ENCODE measurements at regions not wholly inside any gene's neighbourhood (a gene's known extent, or its start where the extent isn't known, plus 50 kb on each side); places are given as distances from the start of the nearest gene placed in this dataset.

DNA sequence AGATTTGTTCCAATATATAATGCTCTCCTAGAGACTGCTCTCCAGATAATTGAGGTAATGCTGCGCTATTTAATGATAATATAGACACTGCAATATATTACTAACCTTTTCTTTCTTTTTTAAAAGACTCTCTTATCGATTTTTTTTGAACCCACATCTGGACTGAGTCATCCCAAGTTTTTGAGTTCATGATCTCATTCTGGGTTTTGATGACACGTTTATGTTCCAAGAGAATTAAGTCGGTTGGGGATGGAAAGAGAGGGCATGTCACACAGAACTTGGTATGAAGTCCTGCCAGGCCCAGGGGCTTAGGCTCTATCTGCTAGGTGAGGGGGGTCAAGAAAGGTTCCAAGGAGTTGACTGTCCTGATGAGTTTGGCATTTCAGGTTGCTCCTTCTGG lies 431.1 kb downstream of the MFSD1 start:
- Histone ChIP-seq H3K4me3 (no peak overlapping the region), H3K27ac (no peak overlapping the region), H3K9me3 (no peaks in the 10 kb centered on the region), H3K4me1 (no peaks in the 10 kb centered on the region), H3K27me3 (no peaks in the 10 kb centered on the region), H3K36me3 (no peaks in the 10 kb centered on the region)
- WGBS, 2 donors (ENCODE audit: low coverage in 1 of 2) = 69 to 70% methylated on average over 4 of the region's 4 CpGs
- intact Hi-C loops (cut with DNase I; ENCODE audit: low total_unique reads) (no loop called here), in situ Hi-C loops (cut with MboI; ENCODE audit: low pct_ligation_motif_present in 1 of 4, low pct_unique_long_range_greater_than_20kb in 1 of 4, low sequenced_read_pairs in 3 of 4) (no loop called here)
- no peak for DNase-seq
- no peak for TF ChIP-seq EP300 (IDR thresholded peaks at IDR 0.05; ENCODE audit: low read depth)
- no peak for TF ChIP-seq POLR2A (IDR thresholded peaks at IDR 0.05)
- no peak for TF ChIP-seq CTCF (IDR thresholded peaks at IDR 0.05)
- no peak for TF ChIP-seq POLR2AphosphoS5 (IDR thresholded peaks at IDR 0.05)

GRCh38 chr3:159233734-159234133 lies 431.9 kb downstream of the MFSD1 start:
- TF ChIP-seq POLR2A (IDR thresholded peaks at IDR 0.05) (no peak), EP300 (IDR thresholded peaks at IDR 0.05; ENCODE audit: low read depth) (no peak), POLR2AphosphoS5 (IDR thresholded peaks at IDR 0.05) (no peak), CTCF (IDR thresholded peaks at IDR 0.05) (no peak)
- H3K27ac ChIP-seq = no peak overlapping the region
- no peaks in the 10 kb centered on the region for H3K4me1 ChIP-seq
- no peak overlapping the region for H3K4me3 ChIP-seq
- H3K27me3 ChIP-seq = no peaks in the 10 kb centered on the region
- in situ Hi-C loops (cut with MboI; ENCODE audit: low pct_ligation_motif_present in 1 of 4, low pct_unique_long_range_greater_than_20kb in 1 of 4, low sequenced_read_pairs in 3 of 4) = no loop called here
- no peaks in the 10 kb centered on the region for H3K36me3 ChIP-seq
- intact Hi-C loops (cut with DNase I; ENCODE audit: low total_unique reads) = no loop called here
- H3K9me3 ChIP-seq = no peaks in the 10 kb centered on the region
- DNase-seq = no peak
- WGBS, 2 donors (ENCODE audit: low coverage in 1 of 2) = 69 to 77% methylated on average over 2 of the region's 2 CpGs

- WGBS, 2 donors (ENCODE audit: low coverage in 1 of 2) = 6 to 44% methylated on average over 2 to 3 of the region's 3 CpGs
- intact Hi-C loops (cut with DNase I; ENCODE audit: low total_unique reads) = no loop called here
- in situ Hi-C loops (cut with MboI; ENCODE audit: low pct_ligation_motif_present in 1 of 4, low pct_unique_long_range_greater_than_20kb in 1 of 4, low sequenced_read_pairs in 3 of 4) = no loop called here
These were observed 432.5 kb downstream of the MFSD1 start for GRCh38 chr3:159234306-159234705.

DNA sequence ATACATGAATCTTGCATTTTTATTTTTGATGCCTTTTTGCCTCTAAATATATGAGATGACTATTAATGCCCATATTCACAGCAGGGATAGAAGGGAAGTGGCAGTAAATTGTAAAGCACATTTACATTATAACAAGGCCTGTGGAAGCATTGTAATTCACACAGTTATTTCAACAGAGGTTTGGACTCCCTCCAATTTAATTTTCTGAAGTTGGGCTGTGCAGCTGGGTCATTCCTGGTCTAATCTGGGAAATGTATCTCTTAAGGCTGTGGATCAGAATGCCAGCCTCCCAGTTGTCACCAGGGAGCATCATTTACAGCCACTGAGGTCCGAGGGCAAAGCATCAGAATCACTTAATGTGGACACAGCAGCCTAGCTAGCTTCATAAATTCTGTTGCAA lies 434.5 kb downstream of the MFSD1 start:
- intact Hi-C loops (cut with DNase I; ENCODE audit: low total_unique reads) = no loop called here
- Histone ChIP-seq H3K27me3 (no peaks in the 10 kb centered on the region), H3K36me3 (no peaks in the 10 kb centered on the region), H3K27ac (no peak overlapping the region), H3K4me1 (no peaks in the 10 kb centered on the region), H3K9me3 (no peaks in the 10 kb centered on the region), H3K4me3 (no peak overlapping the region)
- no peak for TF ChIP-seq POLR2AphosphoS5 (IDR thresholded peaks at IDR 0.05)
- TF ChIP-seq EP300 (IDR thresholded peaks at IDR 0.05; ENCODE audit: low read depth) = no peak
- TF ChIP-seq CTCF (IDR thresholded peaks at IDR 0.05) = no peak
- TF ChIP-seq POLR2A (IDR thresholded peaks at IDR 0.05) = no peak
- WGBS, 2 donors (ENCODE audit: low coverage in 1 of 2) = 68% methylated on average over 1 of the region's 1 CpG; no CpG with 5 or more reads in 1 of the 2 donors
- in situ Hi-C loops (cut with MboI; ENCODE audit: low pct_ligation_motif_present in 1 of 4, low pct_unique_long_range_greater_than_20kb in 1 of 4, low sequenced_read_pairs in 3 of 4) = no loop called here
- DNase-seq = no peak

More at GRCh38 chr3:159234306-159234705, 432.5 kb downstream of the MFSD1 start:
- Histone ChIP-seq H3K36me3 (no peaks in the 10 kb centered on the region), H3K27ac (no peak overlapping the region), H3K9me3 (no peaks in the 10 kb centered on the region), H3K4me1 (no peaks in the 10 kb centered on the region), H3K27me3 (no peaks in the 10 kb centered on the region), H3K4me3 (no peak overlapping the region)
- no peak for DNase-seq
- TF ChIP-seq POLR2A (IDR thresholded peaks at IDR 0.05) (no peak), EP300 (IDR thresholded peaks at IDR 0.05; ENCODE audit: low read depth) (no peak), CTCF (IDR thresholded peaks at IDR 0.05) (no peak), POLR2AphosphoS5 (IDR thresholded peaks at IDR 0.05) (no peak)
